Colon (tissue), 2 donors: ENCODE measurements at regions not wholly inside any gene's neighbourhood (a gene's known extent, or its start where the extent isn't known, plus 50 kb on each side); places are given as distances from the start of the nearest gene placed in this dataset.

ENCODE experiments used
- FAIRE-seq: peaks from 2 replicates; lab custom pipeline; 2012; peaks lifted over from hg19 to GRCh38; lab: Jason Lieb, UNC
- donor health status: control.
- donor health status: control.

DNA sequence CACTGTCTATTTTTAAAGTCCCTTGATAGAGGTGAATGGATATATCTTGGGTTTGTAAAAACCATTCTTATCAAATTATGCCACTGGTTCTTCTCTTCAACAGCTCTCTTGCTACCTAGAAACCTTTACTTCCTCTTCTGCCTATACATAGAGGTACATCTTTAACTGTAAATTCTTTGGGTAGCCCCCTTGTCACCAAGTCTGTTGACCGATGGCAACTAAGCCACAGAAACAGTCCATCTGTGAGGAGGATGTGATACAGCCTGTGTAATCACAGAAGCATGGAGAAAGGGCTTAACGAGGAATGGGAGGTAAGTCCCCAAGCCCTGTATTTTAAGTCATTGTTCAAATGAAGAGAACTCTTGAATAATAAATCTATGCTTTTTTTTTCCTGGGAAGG, 246.5 kb upstream of the MDFIC2 start:
- FAIRE-seq, result no peak

DNA sequence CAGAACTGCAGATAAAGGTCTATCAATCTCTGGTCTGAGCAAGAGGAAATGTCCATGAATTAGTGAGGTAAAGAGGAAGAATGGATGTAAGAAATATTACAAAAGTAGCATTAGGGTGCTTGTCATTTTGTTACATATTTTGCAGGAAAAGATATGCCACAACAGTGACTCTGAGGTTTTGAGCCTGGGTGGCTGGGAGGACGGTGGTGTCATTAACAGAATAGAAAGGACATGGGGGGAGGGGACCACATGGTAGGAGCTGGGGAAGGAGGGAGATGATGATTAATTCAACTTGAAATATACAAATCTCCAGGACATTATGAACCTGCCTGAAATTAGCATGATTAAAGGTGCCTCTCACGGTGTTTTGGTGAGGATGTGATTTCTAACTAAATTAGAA, 245.5 kb upstream of the MDFIC2 start:
- FAIRE-seq, result no peak

DNA sequence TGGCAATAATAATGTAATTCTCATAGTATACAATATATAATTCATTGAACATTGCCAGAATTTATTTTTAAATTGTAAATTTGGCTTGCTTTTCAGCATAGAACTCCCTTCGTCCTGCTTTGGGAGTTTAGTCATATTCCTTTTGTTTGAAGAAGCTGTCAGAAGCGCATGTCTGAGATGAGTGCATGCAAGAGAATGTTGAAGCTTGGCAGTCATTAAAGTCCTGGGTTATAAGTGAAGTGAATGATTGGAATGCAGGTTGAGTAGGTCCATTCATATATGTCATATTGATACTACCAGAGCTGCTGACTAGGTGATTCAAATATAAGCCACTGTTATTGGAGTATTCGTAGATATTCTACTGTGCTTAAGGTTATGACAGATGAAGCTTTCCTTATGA, 243.6 kb upstream of the MDFIC2 start:
- FAIRE-seq, result no peak

DNA sequence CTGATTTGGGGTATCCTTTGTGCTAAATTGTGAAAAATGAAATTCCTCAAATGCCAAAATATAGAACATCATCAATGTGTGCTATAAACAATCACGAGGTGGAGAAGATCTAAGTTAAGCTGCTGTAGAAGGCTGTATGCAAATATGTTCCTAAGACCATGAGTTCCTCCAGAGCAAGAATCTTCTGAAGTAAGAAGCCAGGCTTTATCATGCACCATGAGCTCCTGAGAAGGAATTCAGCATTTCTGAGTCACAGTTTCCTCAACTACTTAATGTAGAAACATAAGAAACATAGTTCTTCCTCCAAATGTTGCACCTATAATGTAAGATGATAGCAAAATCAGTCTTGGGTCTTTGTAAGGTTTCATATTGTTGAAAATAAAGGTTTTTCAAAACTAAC, 241.7 kb upstream of the MDFIC2 start:
- no peak for FAIRE-seq

DNA sequence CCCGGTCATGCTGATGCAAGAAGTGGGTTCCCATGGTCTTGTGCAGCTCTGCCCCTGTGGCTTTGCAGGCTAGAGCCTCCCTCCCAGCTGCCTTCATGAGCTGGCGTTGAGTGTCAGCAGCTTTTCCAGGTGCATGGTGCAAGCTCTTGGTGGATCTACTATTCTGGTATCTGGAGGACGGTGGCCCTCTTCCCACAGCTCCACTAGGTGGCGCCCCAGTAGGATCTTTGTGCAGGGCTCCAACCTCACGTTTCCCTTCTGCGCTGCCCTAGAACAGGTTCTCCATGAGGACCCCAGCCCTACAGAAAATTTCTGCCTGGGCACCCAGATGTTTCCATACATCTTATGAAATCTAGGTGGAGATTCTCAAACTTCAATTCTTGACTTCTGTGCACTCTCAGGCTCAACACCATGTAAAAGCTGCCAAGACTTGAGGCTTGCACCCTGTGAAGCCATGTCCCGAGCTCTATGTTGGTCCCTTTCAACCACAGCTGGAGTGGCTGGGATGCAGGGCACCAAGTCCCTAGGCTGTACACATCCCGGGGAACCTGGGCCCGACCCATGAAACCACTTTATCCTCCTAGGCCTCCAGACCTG, 238.4 kb upstream of the MDFIC2 start:
- FAIRE-seq, result no peak

DNA sequence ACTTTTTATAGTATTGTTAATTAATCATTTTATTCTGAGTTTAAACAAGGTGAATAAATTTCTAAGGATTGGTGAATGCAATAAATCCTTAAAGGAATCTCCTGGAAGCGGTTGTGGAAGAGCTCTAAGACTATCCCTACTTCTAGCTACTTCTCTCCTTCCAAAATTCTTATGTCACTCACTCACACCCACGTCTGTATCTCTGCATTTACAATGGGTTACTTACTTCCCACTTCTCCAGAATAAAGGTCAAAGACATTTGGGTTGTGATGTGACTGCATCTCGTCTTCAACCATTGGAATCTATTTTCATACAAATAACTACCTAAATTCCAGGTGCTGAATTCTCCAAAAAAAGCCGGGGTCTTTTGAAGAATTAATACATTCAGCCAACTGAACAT, 234.2 kb upstream of the MDFIC2 start:
- no peak for FAIRE-seq

DNA sequence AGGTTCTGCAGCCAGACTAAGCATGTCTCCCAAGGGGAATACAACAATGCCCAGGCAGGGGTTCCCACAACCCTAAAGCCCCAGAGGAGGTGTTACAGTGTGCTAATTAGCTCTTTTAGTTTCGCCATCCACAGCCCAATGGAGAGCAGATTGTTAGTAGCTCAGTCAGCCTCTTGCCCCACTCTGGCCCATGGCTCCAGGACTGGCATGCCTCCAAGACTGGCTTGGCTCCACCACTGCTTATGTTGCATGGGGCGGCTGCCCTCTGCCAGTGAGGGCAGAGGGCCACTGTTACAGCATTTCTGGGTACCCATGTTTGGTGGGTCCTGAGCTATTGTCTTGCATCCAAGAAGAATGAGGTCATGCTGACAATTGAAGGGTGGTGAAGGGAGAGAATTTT, 231.1 kb upstream of the MDFIC2 start:
- FAIRE-seq, result no peak

DNA sequence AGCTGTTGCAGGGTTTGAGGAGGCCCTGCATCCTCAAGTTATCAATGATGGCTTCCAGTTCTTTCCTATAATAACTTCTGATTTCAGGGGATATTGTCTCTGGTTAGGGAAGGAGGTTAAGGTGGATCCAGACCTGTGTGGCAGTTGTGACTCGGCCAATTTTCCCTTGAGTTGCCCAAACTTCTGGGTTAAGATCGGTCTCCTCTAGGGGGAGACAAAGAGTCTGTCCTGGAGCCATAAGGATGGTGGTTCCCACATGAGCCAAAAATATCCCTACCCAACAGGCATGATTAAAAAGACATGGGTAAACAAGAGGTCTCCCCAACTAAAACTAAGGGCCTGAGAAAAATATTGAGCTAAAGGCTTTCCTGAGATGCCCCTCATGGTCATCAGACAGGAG, 227.5 kb upstream of the MDFIC2 start:
- no peak for FAIRE-seq

DNA sequence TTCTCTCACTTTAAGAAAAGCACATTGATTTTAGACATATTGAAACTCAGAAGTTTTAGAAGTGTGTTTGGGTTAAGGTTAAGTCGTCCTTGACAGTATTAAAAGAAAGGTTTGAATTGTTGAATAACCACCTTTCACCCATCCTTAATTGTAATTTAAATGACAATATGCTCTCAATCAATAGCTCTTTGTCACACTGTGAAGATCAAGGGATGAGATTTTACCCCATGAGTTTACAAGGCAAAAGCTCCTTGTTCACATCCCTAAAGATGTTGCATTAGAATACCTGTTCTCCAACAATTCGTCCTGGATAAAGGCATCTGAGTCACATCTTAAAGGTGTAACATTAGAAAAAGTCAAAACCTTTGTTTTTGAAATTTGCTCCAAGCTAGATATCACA, 220.4 kb upstream of the MDFIC2 start:
- no peak for FAIRE-seq

DNA sequence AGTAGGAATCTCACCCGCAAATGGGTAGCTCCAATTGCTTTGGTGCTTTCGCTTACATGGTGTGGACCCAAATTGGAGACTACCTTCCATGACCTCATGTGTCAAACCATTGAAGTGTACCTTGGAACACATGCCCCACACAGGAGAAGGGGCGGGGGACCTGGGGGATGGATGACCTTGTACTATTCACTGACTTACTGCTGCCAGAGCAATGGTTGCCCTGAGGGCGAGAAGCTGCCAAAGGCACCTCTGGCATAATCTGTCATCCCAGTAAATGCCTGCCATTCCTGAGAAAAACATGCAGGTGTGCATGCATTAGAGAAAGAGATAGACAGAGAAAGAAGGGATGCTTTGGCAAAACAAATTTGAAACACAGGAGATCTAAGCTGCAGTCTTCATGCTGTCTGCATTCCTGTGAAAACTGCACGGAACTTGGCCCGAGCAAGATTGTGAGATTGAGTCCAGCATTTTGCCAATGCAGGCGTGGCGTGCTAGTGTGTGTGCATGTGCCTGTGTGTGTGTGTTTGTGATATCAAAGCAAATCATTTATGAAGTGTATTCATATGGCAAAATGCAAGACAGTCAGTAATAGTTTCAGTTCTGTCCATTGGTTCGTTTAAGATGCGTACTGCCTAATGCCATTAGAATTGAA, 219.5 kb upstream of the MDFIC2 start:
- no peak for FAIRE-seq

DNA sequence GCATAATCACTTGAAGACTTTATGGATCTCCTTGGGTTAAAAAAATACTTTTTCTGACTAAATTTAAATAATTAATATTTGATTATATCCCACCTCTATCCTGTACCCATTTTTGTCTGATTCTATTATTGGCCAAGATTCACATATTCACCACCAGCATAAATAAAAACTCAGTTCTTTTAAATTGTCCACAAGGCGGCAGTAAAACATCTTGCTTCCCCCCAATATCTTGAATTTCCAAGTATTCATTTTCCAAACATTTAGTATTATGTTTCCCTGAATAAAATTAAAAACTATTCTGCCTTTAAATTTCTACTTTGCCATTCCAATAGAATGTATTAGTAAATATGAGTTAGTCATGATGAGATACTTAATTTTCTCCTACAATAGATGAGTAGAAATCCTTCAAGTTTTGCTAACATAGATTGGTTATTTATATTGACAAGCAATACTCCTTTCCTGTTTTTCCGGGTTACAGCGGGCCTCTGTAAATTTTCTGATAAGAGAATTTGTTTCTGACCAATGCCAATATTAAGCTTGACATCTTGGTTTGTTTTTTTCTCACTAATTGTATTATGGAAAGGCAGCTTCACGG, 218.7 kb upstream of the MDFIC2 start:
- peak; percentile 89 for FAIRE-seq

DNA sequence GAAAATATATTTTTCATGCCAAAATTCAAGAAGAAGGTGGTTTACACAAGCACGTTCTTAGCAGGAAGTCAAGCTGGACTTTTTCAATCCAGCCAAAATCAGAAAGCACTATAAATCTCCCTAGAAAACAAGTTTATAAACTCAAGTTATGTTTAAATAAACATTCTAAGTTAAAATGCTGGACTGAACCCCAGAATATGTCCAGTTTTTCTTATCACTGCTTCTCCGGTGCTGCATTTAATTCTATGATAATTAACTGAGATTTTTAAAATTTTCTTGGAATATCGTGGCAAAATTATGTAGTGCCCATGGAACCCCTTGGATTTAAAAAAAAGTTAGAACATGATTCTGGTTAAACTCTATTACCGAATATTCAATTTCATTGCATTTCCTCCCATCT, 218.2 kb upstream of the MDFIC2 start:
- FAIRE-seq, result no peak

DNA sequence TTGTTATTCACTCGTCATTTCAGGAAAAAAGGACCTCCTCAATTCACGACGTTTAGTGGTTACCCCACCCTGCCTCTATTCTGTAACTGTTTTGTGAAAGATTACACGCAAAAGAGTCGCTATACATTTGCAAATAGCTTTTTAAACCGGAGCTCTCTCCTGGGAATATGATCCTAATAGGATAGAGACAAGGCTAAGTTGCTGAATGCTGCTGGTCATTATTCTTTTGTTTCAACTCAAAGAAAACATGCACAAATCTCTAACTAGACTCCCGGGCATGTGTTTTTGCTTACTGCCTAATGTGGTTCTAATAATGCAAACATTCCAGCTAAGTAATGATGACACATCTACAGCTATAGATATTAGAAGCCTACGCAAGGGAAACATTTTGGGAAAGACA, 214.6 kb upstream of the MDFIC2 start:
- FAIRE-seq, result no peak

DNA sequence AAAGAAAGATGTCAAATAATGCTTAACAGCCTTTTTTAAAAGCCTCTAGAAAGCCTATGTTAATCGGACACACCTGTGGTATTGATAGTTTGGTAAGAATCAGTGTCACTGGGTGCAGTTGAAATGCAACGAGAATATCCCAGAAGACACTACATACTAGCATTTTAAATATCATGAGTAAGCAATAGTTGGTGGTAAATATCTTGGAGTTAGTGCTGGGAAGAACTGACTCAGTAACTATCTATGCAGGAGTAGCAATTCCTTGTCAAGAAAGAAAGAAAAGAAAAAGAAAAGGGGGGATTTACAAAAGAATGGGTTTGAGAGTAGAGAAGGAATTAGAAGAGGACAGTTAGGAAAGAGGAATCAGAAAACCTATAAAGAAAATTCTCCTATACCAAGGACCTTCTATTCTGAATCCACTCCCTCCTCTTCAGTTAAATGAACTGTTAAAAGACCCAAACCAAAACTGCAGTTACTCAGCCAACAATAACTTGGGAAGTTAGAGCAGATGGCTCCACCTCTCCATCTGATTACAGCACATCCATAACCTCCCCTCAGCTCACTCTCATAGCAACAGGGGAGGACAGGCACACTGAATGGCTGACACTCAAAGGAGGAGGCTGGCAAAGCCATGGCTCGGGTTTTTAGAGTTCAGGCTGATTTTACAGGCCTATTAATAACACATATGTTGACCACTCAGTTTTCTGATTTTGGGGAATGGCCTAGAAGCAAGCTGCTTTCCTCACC, 207.6 kb upstream of the MDFIC2 start:
- no peak for FAIRE-seq

DNA sequence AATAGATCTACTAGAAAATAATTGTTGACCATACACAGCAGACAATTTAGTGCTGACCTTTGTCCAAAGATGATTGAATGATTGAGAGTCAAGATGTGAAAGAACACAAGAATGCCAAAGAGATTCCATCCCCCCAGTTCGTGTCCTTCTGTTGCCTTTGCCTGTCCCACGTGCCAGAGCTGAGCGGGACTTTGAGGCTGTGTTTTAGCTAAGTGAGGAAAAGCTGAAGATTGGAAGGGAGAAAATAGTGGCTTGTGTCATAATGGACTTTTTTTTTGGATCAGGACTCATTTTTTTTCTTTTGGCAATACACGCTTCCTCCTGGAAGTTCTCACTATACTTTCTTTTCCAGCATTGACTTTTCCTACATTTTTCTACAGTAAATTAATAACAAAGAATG, 206.6 kb upstream of the MDFIC2 start:
- no peak for FAIRE-seq

DNA sequence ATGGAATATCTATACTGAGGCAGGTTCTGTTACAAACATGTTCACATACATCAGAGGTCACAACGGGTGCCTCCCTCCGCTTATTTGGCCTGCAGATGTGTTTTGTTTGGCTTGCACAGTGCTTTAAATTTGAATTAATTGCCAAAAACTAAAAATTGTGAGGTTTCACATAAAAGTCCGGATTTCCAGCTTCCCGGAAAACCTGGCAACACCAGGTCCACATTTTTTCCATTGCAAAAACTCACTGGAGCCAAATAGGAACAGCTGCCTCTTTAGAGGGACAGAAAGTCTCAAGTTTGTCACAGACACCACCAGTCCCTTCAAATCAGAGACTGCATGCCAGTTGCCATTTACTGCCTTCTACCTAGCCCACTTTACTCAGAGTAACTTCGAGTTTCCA, 205.9 kb upstream of the MDFIC2 start:
- no peak for FAIRE-seq

DNA sequence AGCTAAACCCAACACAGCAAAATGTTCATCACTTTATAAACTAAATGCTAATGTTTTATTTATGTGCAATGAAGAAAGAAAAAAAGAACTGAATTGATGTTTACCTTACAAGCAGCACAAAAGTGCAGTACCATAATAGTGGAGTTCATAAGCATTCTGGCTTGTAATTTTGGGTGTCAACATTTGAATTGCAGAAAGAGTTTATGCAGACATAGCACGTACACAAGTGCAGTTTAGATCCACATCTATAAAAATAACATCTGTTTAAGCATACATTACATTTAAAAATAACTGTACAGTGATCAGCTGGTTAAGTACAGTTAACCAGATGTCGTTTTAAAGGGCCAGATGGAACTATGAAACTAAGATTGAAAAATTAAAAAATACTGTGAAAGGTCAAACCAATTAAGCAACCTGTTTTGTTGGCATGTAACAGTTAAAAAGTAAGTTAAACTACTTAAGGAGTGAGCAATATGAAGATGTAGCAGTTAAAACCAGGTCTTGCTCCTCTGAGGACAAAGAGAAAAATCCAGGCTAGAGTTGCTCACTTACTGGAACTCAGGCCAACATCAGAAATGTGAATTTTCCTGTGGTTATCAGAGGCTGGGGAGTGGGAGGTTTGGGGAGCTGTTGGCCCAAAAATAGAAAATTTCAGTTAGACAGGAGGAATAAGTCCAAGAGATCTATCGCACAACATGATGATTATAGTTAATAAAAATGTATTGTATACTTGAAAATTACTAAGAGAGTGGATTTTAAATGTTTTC, 204.9 kb upstream of the MDFIC2 start:
- no peak for FAIRE-seq

DNA sequence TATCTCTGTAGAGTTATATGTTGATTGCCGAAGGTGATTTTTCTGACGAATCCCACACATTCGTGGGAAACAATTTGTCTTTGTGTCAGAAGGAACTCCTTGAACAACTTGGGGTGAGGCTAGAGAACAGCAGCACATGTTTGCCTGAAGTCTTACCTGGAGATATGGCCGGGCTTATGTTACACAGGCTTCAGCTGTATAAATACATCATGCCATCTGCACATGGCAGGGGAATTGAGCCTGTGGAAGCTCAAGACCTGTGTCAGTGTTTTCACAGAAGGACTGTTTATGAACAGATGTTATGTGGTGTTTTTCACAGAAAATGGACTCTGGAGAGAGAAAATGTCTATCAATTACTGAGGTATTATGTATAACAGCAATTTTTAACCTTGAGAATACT, 203.6 kb upstream of the MDFIC2 start:
- FAIRE-seq, result no peak

DNA sequence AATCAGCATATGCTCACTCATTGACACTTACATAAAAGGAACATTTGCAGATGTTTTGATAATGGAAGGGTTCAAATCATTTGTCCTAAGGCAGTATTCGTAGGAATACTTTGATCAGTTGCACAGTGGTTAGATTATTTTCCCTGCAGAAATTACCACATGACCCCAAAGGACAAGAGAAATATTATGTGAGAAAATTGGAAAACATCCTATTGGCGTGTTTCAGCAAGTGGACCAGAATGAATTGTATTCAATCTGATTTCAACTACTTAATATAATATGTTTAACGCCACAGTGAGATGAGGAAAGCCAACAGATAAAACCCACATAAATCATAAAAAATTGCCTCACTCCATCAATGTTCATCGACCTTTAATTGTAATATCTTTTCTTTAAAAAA, 195.0 kb upstream of the MDFIC2 start:
- FAIRE-seq, result no peak

DNA sequence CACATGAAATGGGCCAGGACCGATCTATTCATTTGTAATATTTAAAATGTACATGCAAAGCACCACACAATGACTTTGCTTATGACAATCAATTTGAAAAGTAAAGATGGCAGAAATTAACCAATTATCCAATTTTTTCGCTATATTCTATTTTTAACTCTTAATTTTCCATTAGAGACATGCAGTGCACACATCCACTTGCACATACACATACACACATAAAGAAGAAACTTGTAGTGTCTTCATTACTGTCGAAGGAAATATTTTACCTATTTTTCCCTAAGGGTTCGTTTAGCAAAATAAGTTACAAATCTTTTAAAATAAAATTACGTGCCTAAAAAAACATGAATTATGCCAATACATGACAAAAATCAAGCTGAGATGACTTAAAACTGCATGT, 194.3 kb upstream of the MDFIC2 start:
- FAIRE-seq, result no peak

DNA sequence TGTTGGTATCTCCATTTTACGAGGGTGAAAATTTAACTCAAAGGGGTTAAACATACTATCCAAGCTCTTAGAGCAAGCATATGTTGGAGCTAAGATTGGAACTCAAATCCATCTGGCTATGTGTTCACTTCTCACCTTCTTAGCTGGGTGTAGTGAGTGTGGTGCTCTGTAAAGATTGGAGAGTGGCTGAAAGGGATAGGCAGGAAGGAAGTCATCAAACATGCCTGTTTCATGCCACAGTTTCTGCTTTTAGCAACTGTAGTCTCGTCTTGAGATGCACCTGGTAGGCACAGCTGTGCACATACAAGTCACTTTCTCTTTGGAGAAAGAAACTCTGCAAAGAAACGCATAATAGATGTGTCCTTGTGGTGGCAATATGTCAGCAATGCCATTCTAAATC, 189.1 kb upstream of the MDFIC2 start:
- FAIRE-seq, result no peak

DNA sequence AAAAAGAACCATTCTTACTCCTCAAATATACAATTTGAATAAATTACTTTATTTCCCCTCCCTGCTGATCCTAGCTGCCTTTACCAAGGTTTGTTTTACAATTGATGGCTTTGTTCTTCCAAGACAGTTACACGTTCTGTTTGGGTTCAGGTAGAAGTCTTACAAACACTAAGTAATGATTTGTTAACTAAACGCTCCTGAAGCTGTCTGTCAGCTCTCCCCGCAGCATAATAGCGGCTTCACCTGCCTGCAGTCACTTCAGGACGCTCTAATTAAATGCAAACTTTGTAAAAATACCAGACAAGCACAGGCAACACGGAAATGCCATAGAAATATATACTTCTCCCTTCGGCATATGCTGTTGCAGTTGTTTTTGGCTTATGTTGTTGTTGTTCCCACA, 176.4 kb upstream of the MDFIC2 start:
- no peak for FAIRE-seq

DNA sequence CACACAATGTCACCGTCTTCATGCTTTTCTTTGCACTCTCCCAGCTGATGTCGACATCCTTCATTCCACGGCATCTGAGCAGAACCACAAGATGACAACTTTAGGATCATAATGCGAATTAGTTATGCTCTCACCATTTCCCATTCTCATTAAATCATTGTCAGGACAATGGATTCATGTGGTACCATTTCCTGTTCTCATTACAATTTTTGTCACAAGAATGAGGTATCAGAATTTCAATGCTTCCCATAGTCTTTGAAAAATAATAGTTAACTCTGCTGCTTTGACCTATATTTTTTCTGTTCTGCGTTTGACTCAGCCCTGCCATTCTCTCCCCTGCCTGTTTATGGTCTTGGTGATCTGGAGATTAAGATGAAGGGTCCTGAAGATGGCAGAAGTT, 175.7 kb upstream of the MDFIC2 start:
- FAIRE-seq, result no peak
